H1 (cell line): ENCODE measurements at regions not wholly inside any gene's neighbourhood (a gene's known extent, or its start where the extent isn't known, plus 50 kb on each side); places are given as distances from the start of the nearest gene placed in this dataset.

ENCODE experiments used
- CTCF ChIA-PET: fragments of 300-600 bp; sonication (Branson Sonifier 250); formaldehyde crosslinking; loops from one replicate; lab custom pipeline; 2021; ENCODE audit not compliant: partially characterized antibody; lab: Charles Lee
- POLR2A ChIA-PET: fragments of 300-600 bp; sonication (Branson Sonifier 250); formaldehyde crosslinking; loops from one replicate; lab custom pipeline; 2021; ENCODE audit warnings: inconsistent platforms; ENCODE audit not compliant: partially characterized antibody; lab: Charles Lee
- DNase-seq, 2 experiments: peaks; one replicate each; pipeline versions ENCODE4 v3.0.0 to v3.0.0-alpha.2; 2010 to 2022; ENCODE audit warnings: low spot score in 2 of 2, low read depth in 1 of 2, mixed read lengths in 1 of 2
- FAIRE-seq: peaks from 2 replicates; lab custom pipeline; 2011; peaks lifted over from hg19 to GRCh38; lab: Jason Lieb, UNC
- H2AFZ ChIP-seq: 2 replicates; pipeline ENCODE4 v1.8.1; 2012; ENCODE audit warnings: low read length, inconsistent platforms
- H2AK5ac ChIP-seq: 2 replicates; pipeline ENCODE4 v1.6.1; 2013; ENCODE audit warnings: low read depth, low read length
- H2BK120ac ChIP-seq: replicated peaks from 2 replicates; pipeline ENCODE3; 2013; ENCODE audit warnings: low read depth, low read length, inconsistent platforms
- H2BK12ac ChIP-seq: 2 replicates; pipeline ENCODE4 v1.6.1; 2013; ENCODE audit warnings: low read depth, low read length
- H2BK15ac ChIP-seq: 2 replicates; pipeline ENCODE4 v1.6.1; 2013; ENCODE audit warnings: low read length
- H2BK20ac ChIP-seq: 2 replicates; pipeline ENCODE4 v1.6.1; 2013; ENCODE audit warnings: low read length
- H2BK5ac ChIP-seq: 2 replicates; pipeline ENCODE4 v1.6.1; 2013; ENCODE audit warnings: low read depth, low read length
- H3K14ac ChIP-seq: 2 replicates; pipeline ENCODE4 v1.6.1; 2013; ENCODE audit warnings: inconsistent platforms; ENCODE audit not compliant: insufficient read length
- H3K18ac ChIP-seq: 2 replicates; pipeline ENCODE4 v1.6.1; 2013; ENCODE audit warnings: low read length; ENCODE audit errors: extremely low read depth
- H3K23ac ChIP-seq: 2 replicates; pipeline ENCODE4 v1.6.1; 2013; ENCODE audit warnings: inconsistent platforms; ENCODE audit not compliant: insufficient read length
- H3K23me2 ChIP-seq: 2 replicates; pipeline ENCODE4 v1.6.1; 2013; ENCODE audit warnings: low read depth, low read length
- H3K27ac ChIP-seq: 2 replicates; pipeline ENCODE4 v1.6.1; 2011; ENCODE audit warnings: low read depth, low read length, inconsistent platforms
- H3K27me3 ChIP-seq, 4 experiments: replicated peaks in 1 of 4; 1 replicate in 1 of 4; 2 replicates in 3 of 4; pipeline versions ENCODE4 v1.6.1 to v1.8.1; 2011 to 2013; ENCODE audit warnings: low read length in 3 of 4, mild to moderate bottlenecking in 3 of 4, inconsistent platforms in 2 of 4, mixed read lengths in 2 of 4, moderate library complexity in 1 of 4; ENCODE audit not compliant: control insufficient read depth in 3 of 4, insufficient read depth in 3 of 4; ENCODE audit errors: extremely low read depth in 1 of 4
- H3K36me3 ChIP-seq, 4 experiments: 2 replicates each; pipeline versions ENCODE4 v1.6.1 to v1.8.1; 2011 to 2013; ENCODE audit warnings: mild to moderate bottlenecking in 4 of 4, low read length in 3 of 4, moderate library complexity in 2 of 4, control low read depth in 1 of 4, inconsistent platforms in 1 of 4; ENCODE audit not compliant: insufficient read depth in 4 of 4, control insufficient read depth in 2 of 4
- H3K4ac ChIP-seq: replicated peaks from 2 replicates; pipeline ENCODE3; 2013; ENCODE audit warnings: low read length, low read depth, mixed read lengths, inconsistent platforms; ENCODE audit not compliant: insufficient read length
- H3K4me1 ChIP-seq, 4 experiments: replicated peaks in 1 of 4; 1 replicate in 1 of 4; 2 replicates in 3 of 4; pipeline versions ENCODE4 v1.6.1 to v1.8.1; 2011 to 2013; ENCODE audit warnings: low read length in 3 of 4, inconsistent platforms in 2 of 4, mixed read lengths in 1 of 4; ENCODE audit not compliant: insufficient read depth in 4 of 4, control insufficient read depth in 3 of 4
- H3K4me2 ChIP-seq, 2 experiments: 2 replicates each; pipeline versions ENCODE4 v1.6.1 to v1.8.1; 2011 to 2013; ENCODE audit warnings: low read depth in 2 of 2, low read length in 2 of 2, control low read depth in 1 of 2, inconsistent platforms in 1 of 2, mild to moderate bottlenecking in 1 of 2; ENCODE audit not compliant: insufficient read depth in 1 of 2
- H3K4me3 ChIP-seq, 4 experiments: fragments of 200-600, 300-600 bp in 1 of 4; sonication (generic), shearing (Covaris generic), sonication (Bioruptor Twin) in 1 of 4; 2 replicates each; pipeline versions ENCODE4 v1.5.1 to v1.8.1; 2011 to 2016; ENCODE audit warnings: low read length in 4 of 4, low read depth in 3 of 4, control low read depth in 2 of 4, inconsistent platforms in 2 of 4, mild to moderate bottlenecking in 2 of 4, mixed read lengths in 1 of 4, moderate library complexity in 1 of 4; ENCODE audit not compliant: insufficient read depth in 2 of 4; ENCODE audit errors: extremely low read depth in 1 of 4
- H3K56ac ChIP-seq: replicated peaks from 2 replicates; pipeline ENCODE3; 2013; ENCODE audit warnings: low read depth, mild to moderate bottlenecking, mixed read lengths, low read length, inconsistent platforms; ENCODE audit not compliant: insufficient read length
- H3K79me1 ChIP-seq: 2 replicates; pipeline ENCODE4 v1.6.1; 2013; ENCODE audit warnings: low read depth, low read length, control low read depth
- H3K79me2 ChIP-seq, 2 experiments: 2 replicates each; pipeline versions ENCODE4 v1.6.1 to v1.8.1; 2012 to 2013; ENCODE audit warnings: low read length in 2 of 2, mild to moderate bottlenecking in 2 of 2, inconsistent platforms in 1 of 2; ENCODE audit not compliant: insufficient read depth in 2 of 2, control insufficient read depth in 1 of 2
- H3K9ac ChIP-seq, 4 experiments: replicated peaks in 1 of 4; 1 replicate in 1 of 4; 2 replicates in 3 of 4; pipeline versions ENCODE4 v1.6.1 to v1.8.1; 2011 to 2013; ENCODE audit warnings: low read depth in 3 of 4, low read length in 3 of 4, control low read depth in 2 of 4, mild to moderate bottlenecking in 2 of 4, moderate library complexity in 2 of 4, inconsistent platforms in 1 of 4; ENCODE audit errors: extremely low read depth in 1 of 4
- H3K9me3 ChIP-seq, 2 experiments: 2 replicates each; pipeline versions ENCODE4 v1.6.1 to v1.8.1; 2012 to 2013; ENCODE audit warnings: mild to moderate bottlenecking in 2 of 2, moderate library complexity in 2 of 2, control low read depth in 1 of 2, inconsistent platforms in 1 of 2, low read depth in 1 of 2, low read length in 1 of 2, mixed read lengths in 1 of 2; ENCODE audit not compliant: insufficient read depth in 2 of 2
- H4K20me1 ChIP-seq, 2 experiments: replicated peaks in 1 of 2; 2 replicates each; pipeline versions ENCODE3 to v1.8.1; 2011 to 2013; ENCODE audit warnings: inconsistent platforms in 2 of 2, low read length in 2 of 2, mild to moderate bottlenecking in 1 of 2; ENCODE audit not compliant: insufficient read depth in 2 of 2, control insufficient read depth in 1 of 2
- H4K5ac ChIP-seq: 2 replicates; pipeline ENCODE4 v1.6.1; 2013; ENCODE audit warnings: low read length, low read depth, mixed read lengths, inconsistent platforms; ENCODE audit not compliant: insufficient read length
- H4K8ac ChIP-seq: 2 replicates; pipeline ENCODE4 v1.8.0; 2013; ENCODE audit warnings: mild to moderate bottlenecking, moderate library complexity, low read length, inconsistent platforms; ENCODE audit not compliant: insufficient read depth; ENCODE audit errors: extremely low read depth
- H4K91ac ChIP-seq: replicated peaks from 2 replicates; pipeline ENCODE3; 2013; ENCODE audit warnings: low read length, mixed read lengths, inconsistent platforms; ENCODE audit not compliant: insufficient read length
- BACH1 ChIP-seq: IDR thresholded peaks from 2 replicates; pipeline ENCODE4 v1.6.1; 2012; ENCODE audit warnings: low read length, improper control_type of control experiment
- CEBPB ChIP-seq: IDR thresholded peaks from 2 replicates; pipeline ENCODE4 v1.6.1; 2012; ENCODE audit warnings: low read depth, low read length
- EZH2 ChIP-seq: fragments of 200-600 bp; sonication (generic); IDR thresholded peaks from 2 replicates; pipeline ENCODE4 v1.7.1; 2012; ENCODE audit warnings: low read depth, mild to moderate bottlenecking, moderate library complexity, low read length, inconsistent platforms; ENCODE audit not compliant: severe bottlenecking
- HDAC6 ChIP-seq: IDR thresholded peaks from one replicate; pipeline ENCODE4 v1.7.1; 2012; ENCODE audit warnings: low read depth, mild to moderate bottlenecking, inconsistent platforms, low read length, moderate library complexity
- KDM1A ChIP-seq: fragments of 200-600, 300-600 bp; sonication (generic); IDR thresholded peaks from 2 replicates; pipeline ENCODE4 v1.7.1; 2016; ENCODE audit warnings: mild to moderate bottlenecking, low read length, borderline replicate concordance
- MAX ChIP-seq: IDR thresholded peaks from 2 replicates; pipeline ENCODE4 v1.6.1; 2012; ENCODE audit warnings: inconsistent platforms
- TAF1 ChIP-seq: IDR thresholded peaks from 2 replicates; pipeline ENCODE4 v1.6.1; 2011; ENCODE audit warnings: mild to moderate bottlenecking, low read depth, low read length
- TCF12 ChIP-seq: IDR thresholded peaks from 2 replicates; pipeline ENCODE4 v1.6.1; 2011; ENCODE audit warnings: low read depth, mild to moderate bottlenecking, low read length
- WGBS, 2 experiments: shearing (Covaris generic) in 1 of 2; methylation state at CpG; one replicate each; pipeline versions ENCODE4 v1.1.6 to v1.1.7; 2013 to 2015; ENCODE audit warnings: low lambda C conversion rate in 2 of 2, mixed read lengths in 2 of 2, inconsistent platforms in 1 of 2, low coverage in 1 of 2, missing lambda C conversion rate in 1 of 2; ENCODE audit not compliant: insufficient replicate concordance in 2 of 2, insufficient coverage in 1 of 2, insufficient read length in 1 of 2; ENCODE audit errors: extremely low coverage in 1 of 2, missing lambda C conversion rate in 1 of 2; 5-methylcytosine and 5-hydroxymethylcytosine counted together

- Histone ChIP-seq H3K79me2 (no peaks in the 10 kb centered on the region), H2BK5ac (no peak overlapping the region), H2AFZ (no peak overlapping the region), H2AK5ac (no peak overlapping the region), H2BK20ac (no peak overlapping the region), H3K4me1 (no peaks in the 10 kb centered on the region), H3K18ac (no peak overlapping the region), H3K4ac (no peak overlapping the region), H3K56ac (no peak overlapping the region), H2BK120ac (no peak overlapping the region), H3K23ac (no peak overlapping the region), H4K8ac (no peak overlapping the region), H3K79me1 (0 out of 2 replicates have a peak, but pooled peaks cover 2% of the 10 kb centered on the region), H3K4me3 (no peak overlapping the region), H4K20me1 (no peaks in the 10 kb centered on the region), H3K36me3 (no peaks in the 10 kb centered on the region), H4K5ac (no peak overlapping the region), H3K14ac (no peak overlapping the region), H3K27ac (no peak overlapping the region), H3K27me3 (no peaks in the 10 kb centered on the region), H2BK12ac (no peak overlapping the region), H3K4me2 (no peak overlapping the region), H2BK15ac (no peak overlapping the region), H4K91ac (no peak overlapping the region), H3K9me3 (no peaks in the 10 kb centered on the region), H3K23me2 (no peaks in the 10 kb centered on the region), H3K9ac (no peak overlapping the region)
- WGBS, 2 experiments, result 89% methylated on average over 1 of the region's 3 CpGs; no CpG with 5 or more reads in 1 of the 2 experiments
- FAIRE-seq (no peak), DNase-seq (no peak)
- POLR2A ChIA-PET, result interaction anchor here (1.2 kb wide), 1 partner anchor 11 kb away, joined by 4 read pairs; no protein-coding TSS in a partner anchor
- CTCF ChIA-PET, result interaction anchor here (1.1 kb wide), 1 partner anchor 111 kb away, joined by 3 read pairs; no protein-coding TSS in a partner anchor
- TF ChIP-seq BACH1 (no peak), KDM1A (no peak), CEBPB (no peak), TAF1 (no peak), EZH2 (no peak), TCF12 (no peak), HDAC6 (no peak), MAX (no peak)
Measured at GRCh38 chr6:166839569-166839968, 116.8 kb downstream of the RNASET2 start.
